ENCODE measurements at regions not wholly inside any gene's neighbourhood (a gene's known extent, or its start where the extent isn't known, plus 50 kb on each side); places are given as distances from the start of the nearest gene placed in this dataset.

DNA sequence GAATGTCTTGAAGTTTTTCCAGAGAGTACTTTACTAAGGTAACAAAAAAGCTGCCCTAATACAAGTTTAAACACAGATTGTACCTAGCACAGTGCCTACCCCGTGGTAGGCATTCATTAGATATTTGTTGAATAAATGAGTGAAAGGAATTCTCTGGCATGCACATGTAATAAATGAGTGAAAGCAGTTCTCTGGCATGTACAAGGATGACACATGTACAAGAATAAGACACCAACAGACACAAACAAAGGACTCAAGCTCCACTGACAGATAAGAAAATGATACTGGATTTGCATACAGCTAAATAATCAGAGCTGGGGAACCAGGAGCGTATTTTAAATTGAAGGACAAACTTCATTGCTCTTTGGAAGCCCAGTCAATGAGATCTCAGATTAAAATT, 535.8 kb downstream of the EFNA5 start:
- H3K9me1 ChIP-seq (ENCODE audit: control insufficient read depth, extremely low read depth, insufficient read depth, low read length) = no peaks in the 10 kb centered on the region
- no peak for DNase-seq (ENCODE audit: low read depth, low spot score)
- no peak for TF ChIP-seq EZH2 (IDR thresholded peaks at IDR 0.05; ENCODE audit: low read length)
- TF ChIP-seq, protein P1, sequence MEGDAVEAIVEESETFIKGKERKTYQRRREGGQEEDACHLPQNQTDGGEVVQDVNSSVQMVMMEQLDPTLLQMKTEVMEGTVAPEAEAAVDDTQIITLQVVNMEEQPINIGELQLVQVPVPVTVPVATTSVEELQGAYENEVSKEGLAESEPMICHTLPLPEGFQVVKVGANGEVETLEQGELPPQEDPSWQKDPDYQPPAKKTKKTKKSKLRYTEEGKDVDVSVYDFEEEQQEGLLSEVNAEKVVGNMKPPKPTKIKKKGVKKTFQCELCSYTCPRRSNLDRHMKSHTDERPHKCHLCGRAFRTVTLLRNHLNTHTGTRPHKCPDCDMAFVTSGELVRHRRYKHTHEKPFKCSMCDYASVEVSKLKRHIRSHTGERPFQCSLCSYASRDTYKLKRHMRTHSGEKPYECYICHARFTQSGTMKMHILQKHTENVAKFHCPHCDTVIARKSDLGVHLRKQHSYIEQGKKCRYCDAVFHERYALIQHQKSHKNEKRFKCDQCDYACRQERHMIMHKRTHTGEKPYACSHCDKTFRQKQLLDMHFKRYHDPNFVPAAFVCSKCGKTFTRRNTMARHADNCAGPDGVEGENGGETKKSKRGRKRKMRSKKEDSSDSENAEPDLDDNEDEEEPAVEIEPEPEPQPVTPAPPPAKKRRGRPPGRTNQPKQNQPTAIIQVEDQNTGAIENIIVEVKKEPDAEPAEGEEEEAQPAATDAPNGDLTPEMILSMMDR (optimal IDR thresholded peaks at IDR 0.05 in 1 of 3, IDR thresholded peaks at IDR 0.05 in 1 of 3, conservative IDR thresholded peaks at IDR 0.05 in 1 of 3; ENCODE audit: extremely low read depth in 1 of 3, insufficient read depth in 2 of 3, low read length in 3 of 3) = no peak
- no peaks in the 10 kb centered on the region for H3K36me3 ChIP-seq (ENCODE audit: control insufficient read depth in 2 of 2, extremely low read depth in 1 of 2, insufficient read depth in 2 of 2, low read length in 2 of 2)
- H3K9ac ChIP-seq (ENCODE audit: control insufficient read depth, extremely low read depth, insufficient read depth, low read length) = no peak overlapping the region
- H3K4me3 ChIP-seq (ENCODE audit: control insufficient read depth in 2 of 3, extremely low read depth in 1 of 3, insufficient read depth in 2 of 3, low read depth in 1 of 3, low read length in 3 of 3) = peak overlapping the region in 1 of 3 experiments; percentile 4
- FAIRE-seq = peak; percentile 34
- H3K9me3 ChIP-seq (ENCODE audit: control insufficient read depth, low read depth, low read length) = no peaks in the 10 kb centered on the region
- H3K4me1 ChIP-seq (ENCODE audit: control insufficient read depth, extremely low read depth, insufficient read depth, low read length) = peaks cover 7% of the 10 kb centered on the region
- no peak overlapping the region for H3K27ac ChIP-seq (ENCODE audit: control insufficient read depth, insufficient read depth, low read length)
- H3K27me3 ChIP-seq (ENCODE audit: control insufficient read depth, extremely low read depth, insufficient read depth, low read length) = no peaks in the 10 kb centered on the region
- dilution Hi-C loops (cut with MboI; ENCODE audit: extremely low pct_ligation_motif_present, low sequenced_read_pairs) = no loop called here
- H2AFZ ChIP-seq (ENCODE audit: control insufficient read depth, low read length) = peak overlapping the region; percentile 52
- peak overlapping the region; percentile 20 for H3K4me2 ChIP-seq (ENCODE audit: control insufficient read depth, extremely low read depth, insufficient read depth, low read depth, low read length)
- H3K79me2 ChIP-seq (ENCODE audit: control insufficient read depth, insufficient read depth, low read length) = no peaks in the 10 kb centered on the region
- H4K20me1 ChIP-seq (ENCODE audit: control insufficient read depth, extremely low read depth, insufficient read depth, low read length) = no peaks in the 10 kb centered on the region

DNA sequence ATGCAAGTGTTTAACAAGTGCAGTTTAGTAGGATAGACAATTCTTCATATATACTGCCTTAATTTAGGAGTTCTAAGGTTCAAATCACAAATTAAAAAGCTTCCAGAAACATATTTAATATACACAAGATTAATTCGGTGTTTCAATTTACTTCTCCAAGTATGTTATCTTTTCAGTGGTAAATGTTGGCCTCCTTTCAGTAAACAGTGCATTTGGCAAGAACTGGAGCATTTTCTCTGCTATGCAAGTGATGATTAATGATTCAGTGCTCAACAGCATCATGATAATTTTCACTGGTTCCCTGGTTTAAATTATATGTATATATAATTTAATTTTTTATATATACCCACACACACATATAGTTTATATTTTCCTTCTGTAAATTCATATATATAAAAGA, 541.7 kb downstream of the EFNA5 start:
- H3K9ac ChIP-seq (ENCODE audit: control insufficient read depth, extremely low read depth, insufficient read depth, low read length) = no peak overlapping the region
- H3K4me1 ChIP-seq (ENCODE audit: control insufficient read depth, extremely low read depth, insufficient read depth, low read length) = no peaks in the 10 kb centered on the region
- no peak overlapping the region for H3K4me2 ChIP-seq (ENCODE audit: control insufficient read depth, extremely low read depth, insufficient read depth, low read depth, low read length)
- dilution Hi-C loops (cut with MboI; ENCODE audit: extremely low pct_ligation_motif_present, low sequenced_read_pairs) = no loop called here
- no peak for DNase-seq (ENCODE audit: low read depth, low spot score)
- no peak overlapping the region for H2AFZ ChIP-seq (ENCODE audit: control insufficient read depth, low read length)
- no peaks in the 10 kb centered on the region for H3K79me2 ChIP-seq (ENCODE audit: control insufficient read depth, insufficient read depth, low read length)
- no peaks in the 10 kb centered on the region for H3K27me3 ChIP-seq (ENCODE audit: control insufficient read depth, extremely low read depth, insufficient read depth, low read length)
- no peak for TF ChIP-seq EZH2 (IDR thresholded peaks at IDR 0.05; ENCODE audit: low read length)
- TF ChIP-seq, protein P1 (optimal IDR thresholded peaks at IDR 0.05 in 1 of 3, IDR thresholded peaks at IDR 0.05 in 1 of 3, conservative IDR thresholded peaks at IDR 0.05 in 1 of 3; ENCODE audit: extremely low read depth in 1 of 3, insufficient read depth in 2 of 3, low read length in 3 of 3) = no peak
- H3K9me1 ChIP-seq (ENCODE audit: control insufficient read depth, extremely low read depth, insufficient read depth, low read length) = no peaks in the 10 kb centered on the region
- H4K20me1 ChIP-seq (ENCODE audit: control insufficient read depth, extremely low read depth, insufficient read depth, low read length) = no peaks in the 10 kb centered on the region
- H3K36me3 ChIP-seq (ENCODE audit: control insufficient read depth in 2 of 2, extremely low read depth in 1 of 2, insufficient read depth in 2 of 2, low read length in 2 of 2) = no peaks in the 10 kb centered on the region
- H3K9me3 ChIP-seq (ENCODE audit: control insufficient read depth, low read depth, low read length) = no peaks in the 10 kb centered on the region
- no peak overlapping the region for H3K4me3 ChIP-seq (ENCODE audit: control insufficient read depth in 2 of 3, extremely low read depth in 1 of 3, insufficient read depth in 2 of 3, low read depth in 1 of 3, low read length in 3 of 3)
- H3K27ac ChIP-seq (ENCODE audit: control insufficient read depth, insufficient read depth, low read length) = no peak overlapping the region
- FAIRE-seq = no peak
